Renal cortical epithelial cell (primary cell): ENCODE measurements at regions not wholly inside any gene's neighbourhood (a gene's known extent, or its start where the extent isn't known, plus 50 kb on each side); places are given as distances from the start of the nearest gene placed in this dataset.
A peak's percentile ranks its signal among the peaks of the same experiment; 100 is the strongest.

Source experiments
- DNase-seq: peaks from one replicate; pipeline ENCODE4 v3.0.0-alpha.2; 2011; ENCODE audit warnings: low read depth

DNA sequence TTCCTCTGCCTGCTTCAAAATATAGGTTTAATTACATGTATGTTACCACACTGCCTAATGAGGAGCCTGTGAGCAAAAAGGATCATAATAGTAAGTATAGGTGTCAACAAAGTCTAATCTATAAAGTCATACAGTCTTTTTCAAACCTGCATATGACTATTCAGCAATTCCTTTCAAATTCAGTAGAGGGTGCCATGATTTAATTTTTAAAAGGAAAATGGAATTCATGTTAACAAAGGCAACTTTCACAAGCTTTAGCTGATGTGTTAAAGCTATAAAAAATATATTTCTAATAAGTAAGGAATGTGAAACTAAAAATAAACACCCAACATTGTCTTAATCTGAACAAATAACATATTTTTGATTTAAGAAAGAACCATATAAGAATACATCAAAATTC lies 52.1 kb downstream of the MPP7 start:
- peak; percentile 53 for DNase-seq

DNA sequence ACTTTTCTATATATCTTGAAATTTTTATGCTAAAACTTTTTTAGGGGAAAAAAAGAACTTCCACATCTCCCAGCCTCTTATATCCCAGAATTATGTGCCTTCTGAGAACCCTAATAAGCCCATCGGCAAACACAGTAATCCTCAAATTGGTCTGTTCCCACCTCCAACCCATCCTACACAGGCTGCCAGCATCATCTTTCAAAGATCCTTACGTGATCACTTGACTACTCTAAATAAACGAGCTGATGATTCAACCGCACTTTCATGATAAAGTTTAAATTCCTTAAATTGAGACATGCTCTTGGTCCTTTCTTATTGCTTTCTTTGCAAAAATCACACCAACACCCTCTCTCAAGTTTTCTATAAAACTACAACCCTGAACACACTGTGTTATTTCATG lies 52.5 kb downstream of the MPP7 start:
- no peak for DNase-seq

DNA sequence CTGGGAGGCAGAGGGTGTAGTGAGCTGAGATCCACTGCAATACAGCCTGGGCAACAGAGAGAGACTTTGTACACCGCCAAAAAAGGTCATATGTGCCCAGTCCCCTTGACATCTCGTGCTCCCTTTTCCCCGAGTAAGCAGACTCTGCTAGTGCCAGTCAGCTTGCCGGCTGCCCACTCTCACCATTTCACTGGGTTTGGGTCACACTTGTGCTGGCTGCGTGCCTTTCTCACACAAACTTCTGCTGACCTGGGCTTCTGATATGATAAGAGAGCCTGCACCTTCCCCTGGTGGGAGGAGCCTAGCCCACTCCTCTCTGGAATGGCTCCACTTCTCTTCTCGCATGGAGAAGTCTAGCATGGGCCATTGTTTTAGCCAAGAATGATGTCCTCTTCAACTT lies 53.4 kb downstream of the MPP7 start:
- no peak for DNase-seq

DNA sequence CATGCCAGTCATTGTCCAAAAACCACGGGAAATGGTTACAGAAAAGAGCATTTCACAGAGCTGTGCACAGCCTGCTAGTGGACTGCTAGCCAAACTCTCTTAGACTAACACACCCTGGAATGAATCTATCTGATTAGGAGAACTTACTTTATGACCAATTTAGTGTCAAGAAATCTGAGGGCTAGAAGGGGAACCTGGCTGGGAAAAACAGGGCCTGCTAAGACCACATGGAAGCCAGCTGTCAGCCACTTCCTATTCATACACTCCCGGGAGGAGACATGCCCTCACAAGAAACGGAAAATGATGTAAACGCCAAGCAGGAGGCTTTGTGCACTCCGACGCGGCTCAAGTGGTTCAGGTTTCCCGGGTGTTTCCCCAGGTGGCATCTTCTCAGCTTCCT lies 54.8 kb downstream of the MPP7 start:
- no peak for DNase-seq

DNA sequence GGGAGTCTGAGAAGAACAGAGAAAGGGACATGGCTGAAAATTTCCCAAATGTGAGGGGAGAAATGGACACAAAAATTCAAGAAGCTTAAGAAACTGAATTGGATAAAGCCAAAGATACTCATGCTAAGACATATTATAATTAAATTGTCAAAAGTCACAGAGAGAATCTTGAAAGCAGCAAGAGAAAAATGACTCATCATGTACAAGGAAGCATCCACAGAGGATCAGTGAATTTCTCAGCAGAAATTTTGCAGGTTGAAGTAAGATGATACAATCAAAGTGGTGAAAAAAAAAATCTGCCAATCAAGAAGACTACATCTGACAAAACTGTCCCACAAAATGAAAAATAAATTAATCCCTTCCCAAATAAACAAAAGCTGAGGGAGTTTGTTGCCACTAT lies 56.8 kb downstream of the MPP7 start:
- DNase-seq = no peak

DNA sequence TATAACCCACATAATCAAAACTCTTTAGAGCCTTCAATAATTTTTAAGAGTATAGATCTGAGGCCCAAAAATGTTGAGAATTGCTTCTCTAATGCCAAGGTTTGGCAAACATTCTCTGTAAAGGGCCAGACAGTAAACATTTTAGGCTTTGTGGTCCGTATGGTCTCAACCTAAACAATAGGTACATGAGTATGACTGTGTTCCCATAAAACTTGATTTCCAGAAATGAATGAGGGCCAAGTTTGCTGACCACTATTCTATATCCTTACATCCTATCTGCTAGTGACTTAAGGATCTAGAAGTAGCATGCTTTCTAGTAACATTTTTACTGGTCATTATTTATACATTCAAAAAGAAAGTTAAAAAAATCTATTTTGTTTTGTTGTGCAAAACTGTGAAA lies 58.9 kb downstream of the MPP7 start:
- DNase-seq = no peak

DNA sequence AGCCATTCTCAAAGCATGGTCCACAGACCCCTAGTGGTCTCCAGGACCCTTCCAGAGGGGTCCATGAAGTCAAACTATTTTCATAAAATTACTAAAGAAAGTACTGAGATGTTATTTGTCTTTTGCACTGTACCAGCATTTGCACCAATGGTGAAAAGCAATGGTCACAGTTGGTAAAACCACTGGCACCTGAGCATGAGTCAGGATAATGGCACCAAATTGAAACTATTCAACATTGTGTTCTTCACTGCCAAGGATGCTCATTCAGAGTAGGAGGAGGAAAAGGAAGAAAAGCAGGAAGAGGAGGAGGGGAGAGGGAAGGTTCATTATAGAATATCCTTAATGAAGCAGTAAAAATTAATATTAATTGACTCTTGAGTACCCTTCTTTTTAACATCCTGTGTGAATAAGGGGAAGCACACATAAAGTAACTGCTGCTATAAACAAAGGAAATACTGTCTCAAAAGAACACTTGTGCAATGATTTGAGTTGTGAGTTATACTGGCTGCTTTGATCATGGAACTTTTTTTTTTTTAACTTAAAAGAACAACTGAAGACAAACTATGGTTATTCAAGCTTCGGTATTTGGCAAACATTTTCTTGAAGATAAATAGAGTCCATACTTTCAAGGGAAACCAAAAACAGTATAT lies 60.2 kb downstream of the MPP7 start:
- DNase-seq = no peak

DNA sequence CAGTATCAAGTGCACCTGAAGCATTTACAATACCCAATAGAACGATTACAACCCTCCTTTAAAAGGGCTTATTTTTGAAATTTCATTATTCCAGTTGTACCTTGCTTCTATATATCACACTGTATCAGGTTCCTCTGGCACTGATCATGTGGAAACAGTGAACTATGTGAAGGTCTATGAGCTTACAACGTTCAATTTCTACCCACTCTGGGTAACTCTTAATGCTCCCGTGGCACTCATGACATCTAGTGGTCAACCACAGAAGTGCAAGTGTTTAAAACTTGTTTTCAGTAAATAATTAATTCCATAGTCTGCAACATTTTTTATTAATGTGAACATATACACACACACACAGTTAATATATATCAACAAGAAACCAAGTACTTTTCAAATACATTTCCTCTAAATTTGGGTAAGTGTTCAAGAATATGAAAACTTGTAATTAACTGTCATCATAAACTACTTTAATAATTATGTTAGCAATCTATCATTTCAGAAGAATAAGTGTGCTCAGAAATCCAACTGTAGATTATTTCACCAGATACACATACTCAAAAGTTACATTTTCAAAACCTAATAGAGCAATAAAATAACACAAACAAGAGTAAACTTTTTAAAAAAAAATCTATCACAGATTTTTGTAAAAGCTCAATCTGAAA lies 61.0 kb downstream of the MPP7 start:
- peak; percentile 60 for DNase-seq

DNA sequence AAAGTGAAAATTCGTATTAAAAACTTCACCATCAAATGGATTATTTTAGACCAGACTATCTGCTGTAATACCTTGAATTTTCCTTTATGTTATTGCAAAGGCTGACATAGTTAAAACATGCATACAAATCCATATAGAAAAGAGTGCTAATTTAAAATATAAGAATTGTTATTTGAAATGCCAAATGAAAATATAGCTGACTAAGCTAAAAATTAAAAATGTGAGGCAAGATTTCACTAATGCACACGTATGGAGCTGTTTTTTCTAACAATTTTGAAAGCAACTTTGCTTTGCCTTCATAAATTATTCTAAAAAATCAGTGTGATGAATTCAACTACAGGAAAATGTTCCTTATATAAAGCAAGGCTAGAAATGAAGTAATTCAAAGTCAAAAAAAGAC lies 62.5 kb downstream of the MPP7 start:
- DNase-seq = no peak

DNA sequence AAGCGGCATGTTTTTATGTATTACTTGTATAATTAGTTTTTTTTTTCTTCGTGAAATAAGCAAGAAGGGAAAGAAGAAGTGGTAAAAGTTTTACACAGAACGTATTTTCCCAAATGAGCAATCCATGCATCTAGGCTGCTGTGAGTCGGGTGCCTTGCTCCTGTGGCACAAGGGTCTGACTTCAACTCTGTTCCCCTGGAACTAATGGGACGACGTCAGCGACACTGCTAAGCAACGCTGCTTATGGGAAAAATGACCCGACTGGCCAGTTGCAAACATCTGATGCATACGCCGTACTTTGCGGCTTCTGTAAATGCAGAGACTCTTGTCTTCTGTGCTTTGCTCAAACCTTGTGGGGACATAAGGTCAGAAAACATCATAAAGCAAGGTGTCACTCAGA lies 66.3 kb downstream of the MPP7 start:
- no peak for DNase-seq

DNA sequence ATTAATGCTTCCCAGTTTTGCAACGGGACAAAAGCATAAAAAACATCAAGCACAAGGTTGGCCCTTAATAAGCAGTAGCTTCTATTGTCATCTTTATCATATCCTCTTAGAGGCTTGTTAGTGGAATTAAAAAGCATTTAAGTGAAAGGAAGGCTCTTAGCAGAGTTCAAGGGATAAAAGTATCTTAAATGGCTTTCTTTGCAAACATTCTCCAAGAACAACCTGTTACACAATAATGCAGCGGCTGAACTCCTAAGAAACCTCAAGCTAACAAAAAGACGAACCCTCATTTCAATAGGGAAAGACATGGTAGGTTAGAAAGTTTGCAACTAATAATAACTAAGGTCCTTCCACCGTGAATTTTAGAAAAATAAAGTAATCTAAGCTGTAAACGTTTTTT lies 82.1 kb downstream of the MPP7 start:
- DNase-seq = no peak

DNA sequence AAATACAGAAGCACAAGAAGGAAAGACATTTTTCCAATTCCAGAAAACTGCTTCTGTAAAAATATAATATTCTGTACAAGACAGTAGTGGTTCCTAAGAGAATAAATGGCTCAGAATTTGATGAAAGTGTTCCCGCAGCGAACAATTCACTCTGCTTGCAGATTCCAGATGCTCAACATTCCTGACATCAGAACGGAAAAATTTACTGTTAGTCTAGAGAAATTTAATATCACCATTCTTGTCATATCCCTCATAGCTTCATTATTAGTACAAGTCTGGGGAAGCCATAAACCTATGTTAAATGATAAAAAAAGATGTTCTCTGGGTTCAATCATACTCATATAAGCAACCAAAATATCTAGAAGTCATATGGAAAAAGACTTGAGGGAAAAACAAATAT lies 83.6 kb downstream of the MPP7 start:
- no peak for DNase-seq

DNA sequence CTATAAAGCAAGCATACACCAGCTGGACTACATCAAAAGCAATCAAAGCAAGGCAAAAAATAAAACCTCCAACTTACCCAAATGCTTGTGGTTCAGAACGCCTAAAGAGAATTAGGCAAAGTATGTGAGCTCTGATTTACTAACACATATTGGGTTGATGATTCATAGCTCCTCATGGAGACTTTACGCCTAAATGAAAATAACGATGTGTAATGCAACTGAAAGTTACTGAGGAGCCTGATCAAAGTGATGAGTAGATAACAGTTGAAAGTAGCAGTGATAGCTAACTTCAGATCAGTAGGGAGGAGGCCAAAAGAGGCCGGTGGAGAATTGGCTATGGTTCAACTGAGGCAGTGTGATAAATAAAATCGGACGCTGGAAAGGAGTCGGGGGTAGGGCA lies 85.0 kb downstream of the MPP7 start:
- DNase-seq = peak; percentile 48

DNA sequence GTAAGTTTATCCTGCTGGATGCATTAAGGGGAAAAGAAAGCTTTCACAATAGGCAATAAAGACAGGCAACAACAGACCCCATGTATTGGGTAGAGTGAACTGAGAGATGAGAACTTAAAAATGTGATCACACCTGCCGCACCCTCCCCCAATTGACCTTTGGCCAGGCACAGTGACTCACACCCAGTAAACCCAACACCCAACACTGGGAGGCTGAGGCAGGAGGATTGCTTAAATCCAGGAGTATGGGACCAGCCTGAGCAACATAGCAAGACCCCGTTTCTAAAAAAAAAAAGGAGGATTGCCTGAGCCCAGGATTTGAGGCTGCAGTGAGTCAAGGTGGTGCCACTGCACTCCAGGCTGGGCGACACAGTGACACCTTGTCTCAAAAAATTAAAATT lies 86.9 kb downstream of the MPP7 start:
- no peak for DNase-seq

DNA sequence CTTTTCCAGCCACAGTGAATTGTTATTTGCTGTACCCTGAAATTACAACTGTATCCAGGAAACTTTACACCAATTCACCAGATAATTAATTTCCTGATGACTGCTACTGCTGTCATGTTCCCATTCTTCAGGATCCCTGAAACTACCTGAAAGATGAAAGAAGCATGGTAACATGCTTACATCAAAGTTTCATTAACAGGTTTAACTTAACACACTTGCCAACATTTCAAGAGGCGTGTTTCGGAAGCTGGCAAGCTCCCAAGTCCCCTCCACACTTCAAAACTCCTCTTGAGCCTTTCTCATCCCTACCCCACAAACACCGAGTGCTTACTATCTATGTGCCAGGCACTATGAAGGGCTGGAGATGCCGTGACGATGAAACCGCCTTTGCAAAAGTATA lies 88.6 kb downstream of the MPP7 start:
- no peak for DNase-seq

DNA sequence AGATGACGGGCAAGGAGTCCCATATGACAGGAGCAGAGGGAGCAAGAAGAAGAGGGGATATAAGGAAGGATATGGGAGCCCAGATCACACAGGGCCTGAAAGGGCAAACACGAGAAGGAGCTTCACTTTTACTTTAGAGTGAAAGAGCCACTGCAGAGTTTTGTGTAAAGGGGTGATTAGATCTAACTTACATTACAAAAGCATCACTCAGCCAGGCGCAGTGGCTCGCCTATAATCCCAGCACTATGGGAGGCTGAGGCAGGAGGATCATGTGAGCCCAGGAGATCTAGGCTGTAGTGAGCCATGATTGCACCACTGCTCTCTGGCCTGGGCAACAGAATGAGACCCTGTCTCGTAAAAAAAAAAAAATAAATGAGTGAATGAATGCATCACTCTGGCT lies 91.1 kb downstream of the MPP7 start:
- DNase-seq = no peak

DNA sequence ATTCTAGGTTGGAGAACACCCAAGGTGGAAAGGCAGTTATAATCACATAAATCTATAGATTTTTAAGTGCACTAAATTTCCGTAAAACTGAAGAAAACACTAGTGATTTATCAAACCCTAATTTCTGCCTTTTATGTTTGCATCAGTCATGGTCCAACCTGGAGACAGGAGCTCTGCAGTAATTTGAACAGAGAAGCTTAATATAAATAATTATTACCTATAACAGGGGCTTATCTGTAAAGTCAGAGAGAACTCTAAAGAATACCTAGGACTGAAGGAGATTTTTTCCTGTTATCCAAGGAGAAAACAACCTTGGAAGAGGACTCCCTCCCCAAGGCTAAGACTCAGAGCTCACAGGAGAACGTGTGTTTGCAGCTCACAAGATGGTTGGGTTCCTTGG lies 95.1 kb downstream of the MPP7 start:
- no peak for DNase-seq

DNA sequence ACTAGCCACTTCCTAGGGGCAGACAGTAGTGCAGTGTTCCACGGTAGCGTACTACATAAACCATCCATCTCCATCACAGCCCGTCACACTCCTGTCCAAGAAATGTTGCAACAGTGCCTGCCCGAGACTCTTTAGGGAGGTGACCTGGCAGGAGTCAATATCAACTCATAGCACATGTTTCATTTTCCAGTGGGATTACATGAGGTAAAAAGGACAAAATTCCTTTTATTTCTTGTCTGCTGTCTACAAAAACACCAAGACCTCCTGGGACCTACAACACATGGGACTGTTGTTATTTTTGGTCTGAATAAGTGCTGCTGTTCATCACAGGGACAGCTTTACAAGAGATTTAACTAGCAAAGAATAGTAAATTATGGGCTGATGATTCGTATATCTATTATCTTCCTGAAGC lies 99.9 kb downstream of the MPP7 start:
- DNase-seq = no peak

DNA sequence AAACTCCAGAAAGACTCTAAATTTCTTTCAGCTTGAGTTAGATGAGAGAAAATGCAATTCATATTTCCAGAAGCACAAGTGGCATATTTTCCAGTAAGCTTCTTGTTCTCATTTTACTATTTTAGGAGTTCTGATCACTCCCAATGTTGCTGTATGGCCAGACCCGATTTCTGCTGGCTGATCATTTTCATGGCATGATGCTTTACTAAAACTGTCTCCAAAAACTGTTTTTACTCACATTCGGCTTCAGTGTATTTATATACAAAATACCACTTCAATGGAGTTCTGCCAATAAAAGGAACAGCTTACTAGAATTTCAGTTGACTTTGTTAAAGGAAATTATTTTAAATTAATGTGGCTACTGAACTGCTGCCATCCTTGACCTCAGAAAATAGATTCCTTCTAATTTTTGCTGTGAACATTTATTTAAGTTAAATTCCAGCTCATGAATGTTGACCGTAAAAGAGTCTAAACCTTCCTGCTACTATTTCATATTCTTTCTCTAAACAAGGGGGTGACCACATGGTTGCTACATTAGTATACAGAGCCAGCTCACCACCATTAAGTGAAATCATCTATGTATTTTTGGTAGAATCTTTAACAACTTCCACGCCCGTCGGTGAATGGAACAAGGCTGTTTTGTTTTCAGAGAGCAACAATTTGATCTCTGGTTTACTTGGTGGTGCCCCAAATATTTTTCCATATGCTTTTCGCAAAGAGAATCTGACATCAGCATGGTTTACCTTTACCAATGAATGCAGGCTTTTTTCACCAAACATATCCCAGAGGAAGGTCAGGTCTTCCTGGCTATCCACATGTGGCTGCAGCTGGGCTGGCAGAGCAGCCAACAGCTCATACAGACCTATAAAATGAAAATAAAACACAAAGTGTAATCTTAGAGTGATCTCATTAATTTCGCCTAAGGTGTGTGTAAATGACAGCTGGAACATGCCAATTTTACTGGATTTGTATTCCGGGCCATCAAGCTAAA lies 101.2 kb downstream of the MPP7 start:
- DNase-seq = no peak

DNA sequence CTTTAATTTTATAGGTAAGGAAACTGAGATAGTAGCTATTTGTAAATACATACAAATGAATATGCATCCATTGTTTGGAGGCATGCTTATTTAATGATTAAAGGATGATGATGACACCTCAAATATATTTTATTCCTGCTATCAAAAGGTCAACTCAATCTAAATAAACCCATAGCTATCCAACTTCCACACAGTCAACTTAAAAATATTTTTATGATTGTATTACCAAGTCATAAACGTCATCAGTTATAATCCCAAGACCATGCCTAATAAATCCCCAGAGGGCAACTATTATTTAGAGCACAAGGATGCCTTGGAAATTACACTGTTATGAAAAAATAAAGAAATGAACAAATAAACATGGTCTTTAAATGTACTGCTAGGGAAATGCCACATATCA lies 102.1 kb downstream of the MPP7 start:
- DNase-seq = no peak

DNA sequence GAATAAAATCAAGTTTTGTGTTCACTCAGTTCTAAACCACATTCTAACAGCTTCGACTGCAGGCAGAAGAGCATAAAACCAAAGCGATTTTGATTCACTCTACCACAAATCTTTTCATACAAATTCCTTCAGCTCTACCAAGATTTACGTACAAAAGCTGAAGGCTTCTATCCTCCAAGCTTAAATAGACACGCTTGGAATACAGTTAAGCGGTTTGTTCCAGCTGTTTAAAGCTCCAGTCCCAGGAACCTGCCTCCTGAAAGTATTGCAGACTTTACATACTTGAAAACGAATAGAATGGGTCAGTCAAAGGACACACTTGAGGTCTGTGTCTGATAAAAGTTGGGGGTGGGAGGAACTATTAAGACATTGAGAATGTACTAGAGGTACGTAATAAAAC lies 102.9 kb downstream of the MPP7 start:
- DNase-seq = no peak

DNA sequence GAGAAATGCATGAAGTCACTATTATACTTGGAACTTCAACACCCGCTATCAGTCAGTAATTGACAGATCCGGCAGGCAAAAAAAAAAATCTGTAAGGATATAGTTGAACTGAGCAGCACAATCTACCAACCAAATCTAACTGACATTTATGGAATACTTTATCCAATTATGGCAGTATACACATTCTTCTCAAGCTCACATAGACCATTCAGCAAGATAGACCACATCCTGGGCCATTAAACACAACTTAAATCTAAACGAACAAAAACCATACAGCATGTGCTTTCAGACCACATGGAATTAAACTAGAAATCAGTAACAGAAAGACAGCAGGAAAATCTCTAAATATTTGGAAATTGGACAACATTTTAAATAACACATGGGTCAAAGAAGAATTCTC lies 112.7 kb downstream of the MPP7 start:
- DNase-seq = no peak

DNA sequence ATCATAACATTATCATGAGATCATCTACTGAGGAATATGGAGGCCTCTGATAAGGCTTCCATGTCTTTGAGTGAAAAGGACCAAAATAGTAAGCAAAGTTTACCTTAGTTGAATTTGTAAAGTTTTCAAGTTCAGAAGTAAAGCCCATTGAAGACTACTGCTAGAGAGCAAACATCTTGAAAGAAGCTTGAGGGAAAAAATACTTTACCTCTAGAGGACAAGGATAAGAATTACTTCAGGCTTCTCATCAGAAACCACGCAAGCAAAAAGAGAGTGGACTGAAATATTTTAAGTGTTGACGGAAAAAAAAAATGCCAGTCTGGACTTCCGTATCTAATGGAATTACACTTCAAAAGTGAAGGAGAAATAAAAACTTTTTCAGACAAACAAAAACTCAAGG lies 114.3 kb downstream of the MPP7 start:
- no peak for DNase-seq
